ENCODE measurements at regions not wholly inside any gene's neighbourhood (a gene's known extent, or its start where the extent isn't known, plus 50 kb on each side); places are given as distances from the start of the nearest gene placed in this dataset.

GRCh38 chr13:26896986-26897668 is 136.5 kb upstream of the GPR12 start:
- H3K27ac ChIP-seq (replicated peaks): no peak overlapping the region
- H3K4me3 ChIP-seq (replicated peaks; ENCODE audit: insufficient read depth, low read length): no peak overlapping the region
- no peaks in the 10 kb centered on the region for H3K27me3 ChIP-seq (ENCODE audit: insufficient read depth, poor library complexity, severe bottlenecking)
- TF ChIP-seq CTCF (IDR thresholded peaks at IDR 0.05; ENCODE audit: insufficient read depth, low read length) (no peak), REST (IDR thresholded peaks at IDR 0.05; ENCODE audit: insufficient replicate concordance, low read depth) (no peak), SPI1 (IDR thresholded peaks at IDR 0.05; ENCODE audit: borderline replicate concordance, low read depth) (no peak), POLR2AphosphoS5 (IDR thresholded peaks at IDR 0.05; ENCODE audit: low read depth) (no peak), GABPA (IDR thresholded peaks at IDR 0.05; ENCODE audit: low read depth) (no peak)
- no peak for DNase-seq (ENCODE audit: low read depth in 1 of 2, low spot score in 1 of 2)

- H3K4me3 ChIP-seq (replicated peaks; ENCODE audit: insufficient read depth, low read length): no peak overlapping the region
- TF ChIP-seq CTCF (IDR thresholded peaks at IDR 0.05; ENCODE audit: insufficient read depth, low read length): no peak
- no peak for TF ChIP-seq POLR2AphosphoS5 (IDR thresholded peaks at IDR 0.05; ENCODE audit: low read depth)
- no peak for TF ChIP-seq REST (IDR thresholded peaks at IDR 0.05; ENCODE audit: insufficient replicate concordance, low read depth)
- no peak for TF ChIP-seq GABPA (IDR thresholded peaks at IDR 0.05; ENCODE audit: low read depth)
- TF ChIP-seq SPI1 (IDR thresholded peaks at IDR 0.05; ENCODE audit: borderline replicate concordance, low read depth): no peak
- H3K27ac ChIP-seq (replicated peaks): no peak overlapping the region
- no peak for DNase-seq (ENCODE audit: low read depth in 1 of 2, low spot score in 1 of 2)
- no peaks in the 10 kb centered on the region for H3K27me3 ChIP-seq (ENCODE audit: insufficient read depth, poor library complexity, severe bottlenecking)
These were observed 135.4 kb upstream of the GPR12 start for GRCh38 chr13:26895808-26896466.

- H3K4me3 ChIP-seq (replicated peaks; ENCODE audit: insufficient read depth, low read length): no peak overlapping the region
- no peaks in the 10 kb centered on the region for H3K27me3 ChIP-seq (ENCODE audit: insufficient read depth, poor library complexity, severe bottlenecking)
- TF ChIP-seq GABPA (IDR thresholded peaks at IDR 0.05; ENCODE audit: low read depth): no peak
- TF ChIP-seq POLR2AphosphoS5 (IDR thresholded peaks at IDR 0.05; ENCODE audit: low read depth): no peak
- no peak for TF ChIP-seq REST (IDR thresholded peaks at IDR 0.05; ENCODE audit: insufficient replicate concordance, low read depth)
- no peak for TF ChIP-seq CTCF (IDR thresholded peaks at IDR 0.05; ENCODE audit: insufficient read depth, low read length)
- H3K27ac ChIP-seq (replicated peaks): no peak overlapping the region
- DNase-seq (ENCODE audit: low read depth in 1 of 2, low spot score in 1 of 2): no peak
These were observed 134.7 kb upstream of the GPR12 start for GRCh38 chr13:26895081-26895807.
